ENCODE measurements at regions not wholly inside any gene's neighbourhood (a gene's known extent, or its start where the extent isn't known, plus 50 kb on each side); places are given as distances from the start of the nearest gene placed in this dataset.

- H3K9me3 ChIP-seq (ENCODE audit: low read depth) = no peaks in the 10 kb centered on the region
- no peak for TF ChIP-seq CTCF (IDR thresholded peaks at IDR 0.05; ENCODE audit: low read depth, low read length)
- H3K4me3 ChIP-seq = no peak overlapping the region
- peak in 1 of 2 donors; percentile 74 for DNase-seq (ENCODE audit: low read depth in 1 of 2, low spot score in 1 of 2)
- peak overlapping the region; percentile 67 for H3K27ac ChIP-seq
- H3K4me1 ChIP-seq (ENCODE audit: low read depth) = peaks cover 47% of the 10 kb centered on the region
- no peaks in the 10 kb centered on the region for H3K27me3 ChIP-seq
- H3K36me3 ChIP-seq = no peaks in the 10 kb centered on the region
These were observed 963.6 kb downstream of the BCL11A start for GRCh38 chr2:59589881-59590280.

- Histone ChIP-seq H3K4me1 (ENCODE audit: low read depth) (peaks cover 47% of the 10 kb centered on the region), H3K9me3 (ENCODE audit: low read depth) (no peaks in the 10 kb centered on the region), H3K27ac (no peak overlapping the region), H3K4me3 (no peak overlapping the region), H3K27me3 (no peaks in the 10 kb centered on the region), H3K36me3 (no peaks in the 10 kb centered on the region)
- no peak for TF ChIP-seq CTCF (IDR thresholded peaks at IDR 0.05; ENCODE audit: low read depth, low read length)
- DNase-seq (ENCODE audit: low read depth in 1 of 2, low spot score in 1 of 2) = no peak
These were observed 965.2 kb downstream of the BCL11A start for GRCh38 chr2:59588286-59588685.

GRCh38 chr2:59586176-59586575 is 967.3 kb downstream of the BCL11A start:
- Histone ChIP-seq H3K4me3 (no peak overlapping the region), H3K27ac (no peak overlapping the region), H3K9me3 (ENCODE audit: low read depth) (no peaks in the 10 kb centered on the region), H3K36me3 (no peaks in the 10 kb centered on the region), H3K27me3 (no peaks in the 10 kb centered on the region), H3K4me1 (ENCODE audit: low read depth) (peaks cover 45% of the 10 kb centered on the region)
- no peak for TF ChIP-seq CTCF (IDR thresholded peaks at IDR 0.05; ENCODE audit: low read depth, low read length)
- DNase-seq (ENCODE audit: low read depth in 1 of 2, low spot score in 1 of 2) = no peak

- no peaks in the 10 kb centered on the region for H3K36me3 ChIP-seq
- peak in 1 of 2 donors; percentile 14 for DNase-seq (ENCODE audit: low read depth in 1 of 2, low spot score in 1 of 2)
- no peak for TF ChIP-seq CTCF (IDR thresholded peaks at IDR 0.05; ENCODE audit: low read depth, low read length)
- no peak overlapping the region for H3K4me3 ChIP-seq
- H3K9me3 ChIP-seq (ENCODE audit: low read depth) = no peaks in the 10 kb centered on the region
- no peak overlapping the region for H3K27ac ChIP-seq
- H3K4me1 ChIP-seq (ENCODE audit: low read depth) = peaks cover 40% of the 10 kb centered on the region
- no peaks in the 10 kb centered on the region for H3K27me3 ChIP-seq
These were observed 967.8 kb downstream of the BCL11A start for GRCh38 chr2:59585655-59586054.

- Histone ChIP-seq H3K27ac (no peak overlapping the region), H3K9me3 (ENCODE audit: low read depth) (no peaks in the 10 kb centered on the region), H3K27me3 (no peaks in the 10 kb centered on the region), H3K4me1 (ENCODE audit: low read depth) (peaks cover 33% of the 10 kb centered on the region), H3K36me3 (no peaks in the 10 kb centered on the region), H3K4me3 (no peak overlapping the region)
- peak in 1 of 2 donors; percentile 56 for DNase-seq (ENCODE audit: low read depth in 1 of 2, low spot score in 1 of 2)
- TF ChIP-seq CTCF (IDR thresholded peaks at IDR 0.05; ENCODE audit: low read depth, low read length) = no peak
These were observed 968.5 kb downstream of the BCL11A start for GRCh38 chr2:59584958-59585357.
